ENCODE measurements at regions not wholly inside any gene's neighbourhood (a gene's known extent, or its start where the extent isn't known, plus 50 kb on each side); places are given as distances from the start of the nearest gene placed in this dataset.

- Mint-ChIP-seq H3K4me1 (ENCODE audit: insufficient read depth, unreplicated experiment) (no peaks in the 10 kb centered on the region), H3K36me3 (ENCODE audit: insufficient read depth, unreplicated experiment) (peaks cover 4% of the 10 kb centered on the region), H3K9me3 (ENCODE audit: unreplicated experiment) (no peaks in the 10 kb centered on the region), H3K4me3 (ENCODE audit: unreplicated experiment) (no peak overlapping the region), H3K27ac (ENCODE audit: low read depth, unreplicated experiment) (no peak overlapping the region), H3K27me3 (ENCODE audit: insufficient read depth, unreplicated experiment) (no peaks in the 10 kb centered on the region)
- POLR2A ChIA-PET, result no interaction called here
- intact Hi-C loops (cut with micrococcal nuclease), result no loop called here
- BruUV-seq (replicated peaks), result no TSS peak
- no peak for DNase-seq (ENCODE audit: unreplicated experiment)
- TF ChIP-seq CTCF (IDR thresholded peaks at IDR 0.05; ENCODE audit: unreplicated experiment), result no peak
- CTCF ChIA-PET, result interaction anchor here (0.7 kb wide), 1 partner anchor 12 kb away, joined by 3 read pairs; no protein-coding TSS in a partner anchor
These were observed 454.2 kb downstream of the SETD4 start for GRCh38 chr21:35606146-35606545.

- CTCF ChIA-PET, result no interaction called here
- Mint-ChIP-seq H3K4me1 (ENCODE audit: insufficient read depth, unreplicated experiment) (no peaks in the 10 kb centered on the region), H3K27ac (ENCODE audit: low read depth, unreplicated experiment) (no peak overlapping the region), H3K4me3 (ENCODE audit: unreplicated experiment) (no peak overlapping the region), H3K9me3 (ENCODE audit: unreplicated experiment) (no peaks in the 10 kb centered on the region), H3K36me3 (ENCODE audit: insufficient read depth, unreplicated experiment) (no peaks in the 10 kb centered on the region), H3K27me3 (ENCODE audit: insufficient read depth, unreplicated experiment) (no peaks in the 10 kb centered on the region)
- TF ChIP-seq CTCF (IDR thresholded peaks at IDR 0.05; ENCODE audit: unreplicated experiment), result no peak
- no TSS peak for BruUV-seq (replicated peaks)
- intact Hi-C loops (cut with micrococcal nuclease), result no loop called here
- POLR2A ChIA-PET, result no interaction called here
- no peak for DNase-seq (ENCODE audit: unreplicated experiment)
These were observed 456.8 kb downstream of the SETD4 start for GRCh38 chr21:35603494-35603893.

GRCh38 chr21:35602811-35603362 is 457.4 kb downstream of the SETD4 start:
- TF ChIP-seq CTCF (IDR thresholded peaks at IDR 0.05; ENCODE audit: unreplicated experiment), result no peak
- no peak overlapping the region for H3K27ac Mint-ChIP-seq (ENCODE audit: low read depth, unreplicated experiment)
- no peaks in the 10 kb centered on the region for H3K36me3 Mint-ChIP-seq (ENCODE audit: insufficient read depth, unreplicated experiment)
- BruUV-seq (replicated peaks), result no TSS peak
- intact Hi-C loops (cut with micrococcal nuclease), result no loop called here
- no peaks in the 10 kb centered on the region for H3K27me3 Mint-ChIP-seq (ENCODE audit: insufficient read depth, unreplicated experiment)
- no peaks in the 10 kb centered on the region for H3K9me3 Mint-ChIP-seq (ENCODE audit: unreplicated experiment)
- POLR2A ChIA-PET, result no interaction called here
- no peaks in the 10 kb centered on the region for H3K4me1 Mint-ChIP-seq (ENCODE audit: insufficient read depth, unreplicated experiment)
- CTCF ChIA-PET, result no interaction called here
- H3K4me3 Mint-ChIP-seq (ENCODE audit: unreplicated experiment), result no peak overlapping the region
- no peak for DNase-seq (ENCODE audit: unreplicated experiment)

- no peak overlapping the region for H3K4me3 Mint-ChIP-seq (ENCODE audit: unreplicated experiment)
- no peak for TF ChIP-seq CTCF (IDR thresholded peaks at IDR 0.05; ENCODE audit: unreplicated experiment)
- ChIA-PET CTCF (no interaction called here), POLR2A (no interaction called here)
- intact Hi-C loops (cut with micrococcal nuclease), result no loop called here
- no TSS peak for BruUV-seq (replicated peaks)
- no peak overlapping the region for H3K27ac Mint-ChIP-seq (ENCODE audit: low read depth, unreplicated experiment)
- H3K9me3 Mint-ChIP-seq (ENCODE audit: unreplicated experiment), result no peaks in the 10 kb centered on the region
- no peaks in the 10 kb centered on the region for H3K27me3 Mint-ChIP-seq (ENCODE audit: insufficient read depth, unreplicated experiment)
- DNase-seq (ENCODE audit: unreplicated experiment), result no peak
- H3K36me3 Mint-ChIP-seq (ENCODE audit: insufficient read depth, unreplicated experiment), result no peaks in the 10 kb centered on the region
- no peaks in the 10 kb centered on the region for H3K4me1 Mint-ChIP-seq (ENCODE audit: insufficient read depth, unreplicated experiment)
These were observed 459.1 kb downstream of the SETD4 start for GRCh38 chr21:35601211-35601610.

Data from MCF 10A (cell line).